Caco-2 (cell line): ENCODE measurements at regions not wholly inside any gene's neighbourhood (a gene's known extent, or its start where the extent isn't known, plus 50 kb on each side); places are given as distances from the start of the nearest gene placed in this dataset.
"Not testable (repeated sequence)": the region's sequence is repeated elsewhere in the genome, so short reads cannot be mapped to it uniquely, and the experiment has no call there.

Source experiments
- BruUV-seq: library from RNA; stranded (reverse); fragments of 400-500 nt; replicated peaks from 2 replicates; lab custom pipeline; 2021; lab: Mats Ljungman, UMichigan
- CTCF ChIA-PET: fragments of 300-600 bp; sonication (Branson Sonifier 250); formaldehyde crosslinking; loops from one replicate; lab custom pipeline; 2022; ENCODE audit warnings: antibody characterized with exemption; lab: Charles Lee
- POLR2A ChIA-PET: fragments of 300-600 bp; sonication (Branson Sonifier 250); formaldehyde crosslinking; loops from one replicate; lab custom pipeline; 2022; ENCODE audit warnings: antibody characterized with exemption; lab: Charles Lee
- DNase-seq, 2 experiments: peaks; one replicate each; pipeline versions ENCODE4 v3.0.0 to v3.0.0-alpha.2; 2020 to 2022
- H3K27me3 ChIP-seq: replicated peaks from 2 replicates; pipeline ENCODE4 v1.6.0; 2011; ENCODE audit warnings: low read length; ENCODE audit not compliant: control insufficient read depth, insufficient read depth
- H3K36me3 ChIP-seq: 2 replicates; pipeline ENCODE4 v1.5.1; 2011; ENCODE audit warnings: low read length; ENCODE audit not compliant: control insufficient read depth, insufficient read depth
- H3K4me1 ChIP-seq: fragments of 250-450 bp; sonication (Bioruptor Pico); 2 replicates; pipeline ENCODE4 v1.5.1; 2020; ENCODE audit warnings: mild to moderate bottlenecking
- H3K4me3 ChIP-seq: 2 replicates; pipeline ENCODE4 v1.5.1; 2011; ENCODE audit warnings: low read depth, mild to moderate bottlenecking, control low read depth, low read length
- H3K9me3 ChIP-seq: fragments of 250-450 bp; sonication (Bioruptor Pico); 2 replicates; pipeline ENCODE4 v1.5.1; 2020; ENCODE audit warnings: mild to moderate bottlenecking, moderate library complexity
- H3K27ac Mint-ChIP-seq: one replicate; pipeline ENCODE4 v1.8.0; 2022; ENCODE audit warnings: mixed read lengths; ENCODE audit not compliant: unreplicated experiment
- H3K27me3 Mint-ChIP-seq: one replicate; pipeline ENCODE4 v1.8.0; 2022; ENCODE audit warnings: mixed read lengths; ENCODE audit not compliant: insufficient read depth, unreplicated experiment
- H3K36me3 Mint-ChIP-seq: one replicate; pipeline ENCODE4 v1.8.0; 2022; ENCODE audit warnings: mild to moderate bottlenecking, mixed read lengths; ENCODE audit not compliant: insufficient read depth, unreplicated experiment
- H3K4me1 Mint-ChIP-seq: one replicate; pipeline ENCODE4 v1.8.0; 2022; ENCODE audit warnings: low read depth, mixed read lengths; ENCODE audit not compliant: unreplicated experiment
- H3K4me3 Mint-ChIP-seq: one replicate; pipeline ENCODE4 v1.8.0; 2022; ENCODE audit warnings: mild to moderate bottlenecking, moderate library complexity, mixed read lengths; ENCODE audit not compliant: unreplicated experiment
- H3K9me3 Mint-ChIP-seq: one replicate; pipeline ENCODE4 v1.8.0; 2022; ENCODE audit warnings: mixed read lengths; ENCODE audit not compliant: unreplicated experiment
- intact Hi-C: fragments of 100-400 bp; cut with micrococcal nuclease; formaldehyde crosslinking; loops from one replicate; pipeline ENCODE4 v1.10.0; 2022; ENCODE audit not compliant: unreplicated experiment
- TF ChIP-seq, protein P1 (sequence below), 2 experiments: fragments of 200-600 bp in 1 of 2; IDR thresholded peaks; 1 replicate in 1 of 2; 2 replicates in 1 of 2; pipeline versions ENCODE4 v1.5.1 to v1.8.0; 2011 to 2022; ENCODE audit warnings: antibody characterized with exemption in 1 of 2, control low read depth in 1 of 2, inconsistent platforms in 1 of 2, low read depth in 1 of 2, low read length in 1 of 2, mild to moderate bottlenecking in 1 of 2, moderate library complexity in 1 of 2; ENCODE audit not compliant: insufficient read depth in 1 of 2, severe bottlenecking in 1 of 2, unreplicated experiment in 1 of 2

DNA sequence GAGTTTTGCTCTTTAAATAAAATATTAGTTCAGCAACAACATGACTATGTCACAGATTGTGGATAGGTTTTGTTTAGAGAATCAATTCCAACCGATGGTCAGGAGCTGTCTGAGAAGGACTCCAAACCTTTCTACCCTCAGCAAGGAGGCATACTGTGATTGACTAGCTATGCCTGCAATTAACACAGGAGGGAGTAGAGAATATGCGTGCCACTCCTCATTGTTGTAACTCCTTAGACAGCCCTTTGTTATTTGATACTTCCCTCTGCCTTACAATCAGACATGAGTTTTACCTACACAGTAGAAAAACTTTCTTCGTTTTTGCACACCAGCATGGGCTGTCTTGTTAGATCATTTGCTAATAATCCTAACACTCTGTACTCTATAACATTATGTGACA, 796.5 kb downstream of the PRIM2 start:
- intact Hi-C loops, result no loop called here
- H3K36me3 ChIP-seq, result no peaks in the 10 kb centered on the region
- Mint-ChIP-seq H3K4me1 (no peaks in the 10 kb centered on the region), H3K27ac (no peak overlapping the region), H3K4me3 (no peak overlapping the region), H3K36me3 (no peaks in the 10 kb centered on the region), H3K9me3 (no peaks in the 10 kb centered on the region), H3K27me3 (no peaks in the 10 kb centered on the region)
- ChIA-PET POLR2A (no interaction called here), CTCF (no interaction called here)
- no peak for DNase-seq
- TF ChIP-seq, protein P1, sequence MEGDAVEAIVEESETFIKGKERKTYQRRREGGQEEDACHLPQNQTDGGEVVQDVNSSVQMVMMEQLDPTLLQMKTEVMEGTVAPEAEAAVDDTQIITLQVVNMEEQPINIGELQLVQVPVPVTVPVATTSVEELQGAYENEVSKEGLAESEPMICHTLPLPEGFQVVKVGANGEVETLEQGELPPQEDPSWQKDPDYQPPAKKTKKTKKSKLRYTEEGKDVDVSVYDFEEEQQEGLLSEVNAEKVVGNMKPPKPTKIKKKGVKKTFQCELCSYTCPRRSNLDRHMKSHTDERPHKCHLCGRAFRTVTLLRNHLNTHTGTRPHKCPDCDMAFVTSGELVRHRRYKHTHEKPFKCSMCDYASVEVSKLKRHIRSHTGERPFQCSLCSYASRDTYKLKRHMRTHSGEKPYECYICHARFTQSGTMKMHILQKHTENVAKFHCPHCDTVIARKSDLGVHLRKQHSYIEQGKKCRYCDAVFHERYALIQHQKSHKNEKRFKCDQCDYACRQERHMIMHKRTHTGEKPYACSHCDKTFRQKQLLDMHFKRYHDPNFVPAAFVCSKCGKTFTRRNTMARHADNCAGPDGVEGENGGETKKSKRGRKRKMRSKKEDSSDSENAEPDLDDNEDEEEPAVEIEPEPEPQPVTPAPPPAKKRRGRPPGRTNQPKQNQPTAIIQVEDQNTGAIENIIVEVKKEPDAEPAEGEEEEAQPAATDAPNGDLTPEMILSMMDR (IDR thresholded peaks at IDR 0.05; ENCODE audit: insufficient read depth in 1 of 2, low read depth in 1 of 2, low read length in 1 of 2, severe bottlenecking in 1 of 2, unreplicated experiment in 1 of 2), result no peak
- H3K4me3 ChIP-seq, result no peak overlapping the region
- H3K27me3 ChIP-seq, result no peaks in the 10 kb centered on the region
- no peaks in the 10 kb centered on the region for H3K9me3 ChIP-seq
- no peaks in the 10 kb centered on the region for H3K4me1 ChIP-seq
- no TSS peak for BruUV-seq

DNA sequence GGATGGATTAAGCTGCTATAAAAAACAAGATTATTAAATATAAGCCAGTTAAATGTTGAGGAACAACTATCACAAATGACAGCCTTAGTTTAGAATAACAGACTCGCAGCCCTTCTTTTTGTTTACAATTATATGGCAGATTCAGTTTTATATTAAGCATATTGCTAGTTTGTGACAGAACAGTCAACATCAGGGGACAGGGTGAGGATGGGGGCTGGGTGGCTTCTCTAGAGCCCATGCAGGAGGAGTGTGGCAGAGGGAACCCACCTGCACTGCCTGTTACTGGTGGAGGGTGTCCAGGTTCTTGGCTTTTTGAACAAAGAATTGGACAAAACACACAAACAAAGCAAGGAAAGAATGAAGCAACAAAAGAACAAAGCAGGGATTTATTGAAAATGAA, 799.7 kb downstream of the PRIM2 start:
- H3K27me3 ChIP-seq, H3K27ac Mint-ChIP-seq, H3K4me1 ChIP-seq, CTCF ChIA-PET, BruUV-seq, H3K27me3 Mint-ChIP-seq, DNase-seq, H3K4me3 ChIP-seq, H3K36me3 ChIP-seq, intact Hi-C loops, H3K9me3 Mint-ChIP-seq, POLR2A ChIA-PET, H3K4me3 Mint-ChIP-seq, H3K9me3 ChIP-seq, H3K4me1 Mint-ChIP-seq, H3K36me3 Mint-ChIP-seq: not testable (repeated sequence)

DNA sequence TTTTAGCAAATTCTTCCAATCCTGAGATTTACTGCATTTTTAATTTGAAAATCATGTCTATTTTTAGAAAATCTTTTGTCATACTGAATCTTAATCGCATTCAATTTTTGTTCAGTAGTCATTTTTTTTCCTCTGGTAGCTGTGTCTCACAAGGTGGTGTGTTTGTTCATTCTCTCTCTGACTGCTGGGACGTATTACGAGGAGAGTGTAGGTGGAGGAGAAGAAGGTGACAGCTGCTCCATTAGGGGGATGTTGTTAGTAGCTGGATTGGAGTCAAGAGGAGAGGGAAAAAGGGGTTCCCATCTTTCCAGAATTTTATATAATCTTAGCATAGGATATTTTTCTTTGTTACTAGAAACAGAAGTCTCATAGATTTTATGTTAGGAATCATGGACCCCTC, 804.2 kb downstream of the PRIM2 start:
- H3K4me3 ChIP-seq, intact Hi-C loops, H3K4me3 Mint-ChIP-seq, DNase-seq, BruUV-seq, H3K27ac Mint-ChIP-seq, H3K36me3 ChIP-seq, H3K9me3 ChIP-seq, H3K4me1 Mint-ChIP-seq, POLR2A ChIA-PET, H3K27me3 ChIP-seq, H3K36me3 Mint-ChIP-seq, H3K27me3 Mint-ChIP-seq, H3K9me3 Mint-ChIP-seq, CTCF ChIA-PET, H3K4me1 ChIP-seq: not testable (repeated sequence)

DNA sequence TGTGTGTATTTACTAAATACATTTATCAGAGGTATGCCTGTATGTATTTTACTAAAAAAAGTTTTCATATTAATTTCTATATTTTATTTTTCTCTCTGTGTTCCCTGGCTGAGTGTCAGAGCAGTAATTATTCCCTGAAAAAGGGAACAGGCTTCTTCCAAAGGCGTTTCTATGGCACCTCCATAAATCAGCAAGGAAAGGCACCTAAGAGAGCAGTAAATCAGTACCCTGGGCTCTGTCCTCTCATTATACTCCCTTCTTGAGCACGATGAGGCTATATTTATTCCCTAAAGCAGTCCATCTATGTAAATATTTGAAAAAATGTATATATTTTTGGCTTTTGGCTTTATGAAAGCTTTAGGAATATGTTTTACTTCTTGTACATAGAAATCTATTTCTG, 806.3 kb downstream of the PRIM2 start:
- intact Hi-C loops, POLR2A ChIA-PET: not testable (repeated sequence)

DNA sequence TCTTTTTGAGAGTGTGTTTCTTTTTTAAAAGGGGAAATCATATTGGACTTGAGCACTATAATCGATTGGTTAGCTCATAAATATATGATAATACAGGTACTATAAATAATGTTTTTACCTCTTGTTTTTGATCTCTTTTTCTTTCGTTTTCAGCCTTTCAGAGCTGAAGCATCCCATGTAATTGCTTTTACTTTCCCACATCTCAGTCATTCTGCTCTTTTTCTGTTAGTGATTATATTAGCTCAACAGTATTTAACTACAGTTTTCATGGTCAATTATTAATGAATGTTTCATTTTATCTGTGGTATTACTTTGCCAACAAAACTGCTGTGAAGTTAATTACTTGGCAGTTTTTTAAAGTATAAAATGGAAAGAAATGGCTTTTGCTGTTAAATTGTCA, 811.1 kb downstream of the PRIM2 start:
- intact Hi-C loops, H3K36me3 ChIP-seq, DNase-seq, H3K36me3 Mint-ChIP-seq, H3K9me3 ChIP-seq, H3K27me3 ChIP-seq, POLR2A ChIA-PET, H3K4me3 ChIP-seq, H3K27me3 Mint-ChIP-seq, H3K4me3 Mint-ChIP-seq, BruUV-seq, CTCF ChIA-PET, H3K4me1 ChIP-seq, H3K4me1 Mint-ChIP-seq, H3K27ac Mint-ChIP-seq: not testable (repeated sequence)
- peaks cover 15% of the 10 kb centered on the region for H3K9me3 Mint-ChIP-seq

More for the DNA sequence above, 806.3 kb downstream of the PRIM2 start:
- H3K27me3 ChIP-seq, H3K36me3 ChIP-seq, H3K27me3 Mint-ChIP-seq, H3K9me3 Mint-ChIP-seq, H3K4me3 ChIP-seq, CTCF ChIA-PET, H3K27ac Mint-ChIP-seq, H3K4me3 Mint-ChIP-seq, H3K4me1 Mint-ChIP-seq, H3K9me3 ChIP-seq, DNase-seq, H3K36me3 Mint-ChIP-seq, BruUV-seq, H3K4me1 ChIP-seq: not testable (repeated sequence)

DNA sequence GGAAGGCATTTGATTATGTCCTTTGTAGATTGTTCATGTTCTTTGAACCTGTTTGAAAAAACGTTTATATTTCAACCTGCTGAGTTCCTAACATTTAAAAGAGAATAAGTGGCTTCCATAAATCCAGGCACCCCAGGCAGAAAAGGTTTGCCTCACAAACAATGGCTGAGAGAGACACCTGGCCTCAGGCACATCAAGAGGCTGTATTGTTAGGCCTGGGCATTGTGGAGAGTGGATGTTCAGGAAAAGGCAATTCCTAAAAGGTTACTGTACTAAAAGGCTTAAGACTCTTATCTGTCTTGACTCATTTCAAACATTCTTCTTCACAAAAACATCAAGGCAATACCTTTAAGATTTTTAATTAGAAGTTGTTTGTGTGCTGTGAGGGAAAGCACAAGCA, 811.7 kb downstream of the PRIM2 start:
- BruUV-seq, H3K27me3 Mint-ChIP-seq, H3K27ac Mint-ChIP-seq, H3K4me3 ChIP-seq, H3K27me3 ChIP-seq, POLR2A ChIA-PET, CTCF ChIA-PET, H3K36me3 ChIP-seq, intact Hi-C loops, H3K9me3 ChIP-seq, H3K36me3 Mint-ChIP-seq, H3K4me3 Mint-ChIP-seq, DNase-seq, H3K4me1 ChIP-seq, H3K4me1 Mint-ChIP-seq: not testable (repeated sequence)
- peaks cover 15% of the 10 kb centered on the region for H3K9me3 Mint-ChIP-seq
